Retinal pigment epithelial cell (primary cell): ENCODE measurements at regions not wholly inside any gene's neighbourhood (a gene's known extent, or its start where the extent isn't known, plus 50 kb on each side); places are given as distances from the start of the nearest gene placed in this dataset.

Experiments used
- DNase-seq: peaks from one replicate; pipeline ENCODE4 v3.0.0-alpha.2; 2010; ENCODE audit warnings: low read depth
- H3K4me3 ChIP-seq: 2 replicates; pipeline ENCODE4 v1.5.1; 2011; ENCODE audit warnings: mild to moderate bottlenecking, low read length, control low read depth, moderate library complexity
- CTCF ChIP-seq: conservative IDR thresholded peaks from 2 replicates; pipeline ENCODE4 v1.5.1; 2011; ENCODE audit warnings: low read depth, low read length, control low read depth, inconsistent platforms

- H3K4me3 ChIP-seq, result no peak overlapping the region
- peak; percentile 42 for DNase-seq
- no peak for TF ChIP-seq CTCF
These were observed 247.7 kb upstream of the CTNNB1 start for GRCh38 chr3:40951636-40952035.

GRCh38 chr3:40961104-40961857 is 238.0 kb upstream of the CTNNB1 start:
- TF ChIP-seq CTCF, result no peak
- no peak for DNase-seq
- no peak overlapping the region for H3K4me3 ChIP-seq

GRCh38 chr3:40962721-40963120 is 236.6 kb upstream of the CTNNB1 start:
- no peak overlapping the region for H3K4me3 ChIP-seq
- no peak for DNase-seq
- TF ChIP-seq CTCF, result no peak

- H3K4me3 ChIP-seq, result no peak overlapping the region
- TF ChIP-seq CTCF, result no peak
- DNase-seq, result no peak
These were observed 230.6 kb upstream of the CTNNB1 start for GRCh38 chr3:40968666-40969065.

- no peak for TF ChIP-seq CTCF
- DNase-seq, result no peak
These were observed 230.0 kb upstream of the CTNNB1 start for GRCh38 chr3:40969341-40969740.

GRCh38 chr3:40969756-40970466 is 229.4 kb upstream of the CTNNB1 start:
- no peak for DNase-seq
- H3K4me3 ChIP-seq, result no peak overlapping the region
- TF ChIP-seq CTCF, result no peak

More at GRCh38 chr3:40969341-40969740, 230.0 kb upstream of the CTNNB1 start:
- no peak overlapping the region for H3K4me3 ChIP-seq
